ENCODE measurements at regions not wholly inside any gene's neighbourhood (a gene's known extent, or its start where the extent isn't known, plus 50 kb on each side); places are given as distances from the start of the nearest gene placed in this dataset.

GRCh38 chr13:44763615-44764301, 187.6 kb upstream of the TSC22D1 start:
- peak overlapping the region in 2 of 3 experiments; percentile 11 to 14 for H3K27ac Mint-ChIP-seq
- peaks cover 26% of the 10 kb centered on the region for H3K4me1 Mint-ChIP-seq
- H3K27me3 Mint-ChIP-seq (ENCODE audit: low read depth) = peaks cover 9% of the 10 kb centered on the region
- H3K36me3 Mint-ChIP-seq (ENCODE audit: low read depth) = no peaks in the 10 kb centered on the region
- TF ChIP-seq CTCF (IDR thresholded peaks at IDR 0.05; ENCODE audit: unreplicated experiment in 3 of 3) = no peak
- no peak overlapping the region for H3K4me3 Mint-ChIP-seq
- no peaks in the 10 kb centered on the region for H3K9me3 Mint-ChIP-seq

- no peak overlapping the region for H3K4me3 Mint-ChIP-seq
- peaks cover 9% of the 10 kb centered on the region for H3K27me3 Mint-ChIP-seq (ENCODE audit: low read depth)
- H3K4me1 Mint-ChIP-seq = peaks cover 32% of the 10 kb centered on the region
- no peaks in the 10 kb centered on the region for H3K36me3 Mint-ChIP-seq (ENCODE audit: low read depth)
- TF ChIP-seq CTCF (IDR thresholded peaks at IDR 0.05; ENCODE audit: unreplicated experiment in 3 of 3) = no peak
- no peak overlapping the region for H3K27ac Mint-ChIP-seq
- no peaks in the 10 kb centered on the region for H3K9me3 Mint-ChIP-seq
Measured at GRCh38 chr13:44762911-44763310, 186.8 kb upstream of the TSC22D1 start.

GRCh38 chr13:44760434-44760833, 184.3 kb upstream of the TSC22D1 start:
- Mint-ChIP-seq H3K36me3 (ENCODE audit: low read depth) (no peaks in the 10 kb centered on the region), H3K27me3 (ENCODE audit: low read depth) (peaks cover 9% of the 10 kb centered on the region), H3K9me3 (no peaks in the 10 kb centered on the region), H3K27ac (peak overlapping the region in 1 of 3 experiments; percentile 11), H3K4me1 (peaks cover 37% of the 10 kb centered on the region), H3K4me3 (no peak overlapping the region)
- no peak for TF ChIP-seq CTCF (IDR thresholded peaks at IDR 0.05; ENCODE audit: unreplicated experiment in 3 of 3)

GRCh38 chr13:44759384-44760360, 183.5 kb upstream of the TSC22D1 start:
- H3K4me1 Mint-ChIP-seq = peaks cover 35% of the 10 kb centered on the region
- no peaks in the 10 kb centered on the region for H3K36me3 Mint-ChIP-seq (ENCODE audit: low read depth)
- no peaks in the 10 kb centered on the region for H3K9me3 Mint-ChIP-seq
- H3K27ac Mint-ChIP-seq = peak overlapping the region; percentile 11 to 84 (median 64)
- H3K4me3 Mint-ChIP-seq = no peak overlapping the region
- peaks cover 9% of the 10 kb centered on the region for H3K27me3 Mint-ChIP-seq (ENCODE audit: low read depth)
- TF ChIP-seq CTCF (IDR thresholded peaks at IDR 0.05; ENCODE audit: unreplicated experiment in 3 of 3) = no peak

GRCh38 chr13:44758630-44759383, 182.7 kb upstream of the TSC22D1 start:
- Mint-ChIP-seq H3K4me3 (no peak overlapping the region), H3K36me3 (ENCODE audit: low read depth) (no peaks in the 10 kb centered on the region), H3K27ac (peak overlapping the region; percentile 11 to 84 (median 64)), H3K4me1 (peaks cover 27% of the 10 kb centered on the region), H3K9me3 (no peaks in the 10 kb centered on the region), H3K27me3 (ENCODE audit: low read depth) (peaks cover 6% of the 10 kb centered on the region)
- TF ChIP-seq CTCF (IDR thresholded peaks at IDR 0.05; ENCODE audit: unreplicated experiment in 3 of 3) = no peak
